CD4-positive, alpha-beta T cell (primary cell): ENCODE measurements at regions not wholly inside any gene's neighbourhood (a gene's known extent, or its start where the extent isn't known, plus 50 kb on each side); places are given as distances from the start of the nearest gene placed in this dataset.

Source experiments
- ATAC-seq: fragments of 200-7000 bp; cut with Tn5 transposase; one replicate; pipeline ENCODE4 v1.10.0; 2022; ENCODE audit warnings: mild to moderate bottlenecking; ENCODE audit not compliant: poor library complexity
- CTCF ChIA-PET: fragments of 350-600 bp; sonication (Branson Sonifier 250); formaldehyde crosslinking; loops from one replicate; lab custom pipeline; 2021; ENCODE audit warnings: antibody characterized with exemption, inconsistent platforms; lab: Charles Lee
- POLR2A ChIA-PET: fragments of 350-600 bp; sonication (Branson Sonifier 250); formaldehyde crosslinking; loops from one replicate; lab custom pipeline; 2021; ENCODE audit warnings: antibody characterized with exemption, inconsistent platforms; lab: Charles Lee
- DNase-seq, 14 experiments: peaks; one replicate each; pipeline ENCODE4 v3.0.0-alpha.2; 2013 to 2020; ENCODE audit warnings: mixed read lengths in 2 of 14
- H3K27ac ChIP-seq, 2 donors: one replicate each; pipeline versions ENCODE4 v1.5.1 to v1.7.0; 2013; ENCODE audit warnings: low read length in 2 of 2, low read depth in 1 of 2, mild to moderate bottlenecking in 1 of 2
- H3K27me3 ChIP-seq, 2 experiments: 1 replicate in 1 of 2; 2 replicates in 1 of 2; pipeline versions ENCODE4 v1.6.1 to v1.7.0; 2013; ENCODE audit warnings: low read length in 2 of 2, control low read depth in 1 of 2, mild to moderate bottlenecking in 1 of 2, moderate library complexity in 1 of 2; ENCODE audit not compliant: insufficient read depth in 2 of 2, control insufficient read depth in 1 of 2
- H3K36me3 ChIP-seq: one replicate; pipeline ENCODE4 v1.6.1; 2013; ENCODE audit warnings: low read length, control low read depth; ENCODE audit not compliant: insufficient read depth
- H3K4me1 ChIP-seq: one replicate; pipeline ENCODE4 v1.6.1; 2013; ENCODE audit warnings: low read length, control low read depth; ENCODE audit not compliant: insufficient read depth
- H3K4me3 ChIP-seq: one replicate; pipeline ENCODE4 v1.5.1; 2013; ENCODE audit warnings: mild to moderate bottlenecking, low read length, moderate library complexity
- H3K9me3 ChIP-seq, 2 experiments: 1 replicate in 1 of 2; 2 replicates in 1 of 2; pipeline versions ENCODE4 v1.6.1 to v1.7.0; 2013; ENCODE audit warnings: low read length in 2 of 2, mild to moderate bottlenecking in 2 of 2, control low read depth in 1 of 2, moderate library complexity in 1 of 2; ENCODE audit not compliant: control insufficient read depth in 1 of 2, insufficient read depth in 1 of 2
- H3K27ac Mint-ChIP-seq: one replicate; pipeline ENCODE4 v1.8.0; 2020; ENCODE audit warnings: mixed read lengths
- H3K27me3 Mint-ChIP-seq: one replicate; pipeline ENCODE4 v1.8.0; 2021; ENCODE audit warnings: mixed read lengths
- H3K36me3 Mint-ChIP-seq: one replicate; pipeline ENCODE4 v1.8.0; 2021; ENCODE audit warnings: low read depth, mixed read lengths
- H3K4me1 Mint-ChIP-seq: one replicate; pipeline ENCODE4 v1.8.0; 2021; ENCODE audit warnings: low read depth, mixed read lengths
- H3K4me3 Mint-ChIP-seq: one replicate; pipeline ENCODE4 v1.8.0; 2020; ENCODE audit warnings: mild to moderate bottlenecking, mixed read lengths
- H3K9me3 Mint-ChIP-seq: one replicate; pipeline ENCODE4 v1.8.0; 2020; ENCODE audit warnings: mixed read lengths
- intact Hi-C, 2 experiments: fragments of 100-400 bp; cut with DNase I in 1 of 2; cut with micrococcal nuclease in 1 of 2; formaldehyde crosslinking; loops; one replicate each; pipeline versions ENCODE4 v1.15.1 to v1.9.0; 2023 to 2025; cut with DNase I, micrococcal nuclease
- TF ChIP-seq, protein P1 (sequence below): fragments of 200-600 bp; IDR thresholded peaks from one replicate; pipeline ENCODE4 v1.8.0; 2022; ENCODE audit warnings: antibody characterized with exemption, mild to moderate bottlenecking

DNA sequence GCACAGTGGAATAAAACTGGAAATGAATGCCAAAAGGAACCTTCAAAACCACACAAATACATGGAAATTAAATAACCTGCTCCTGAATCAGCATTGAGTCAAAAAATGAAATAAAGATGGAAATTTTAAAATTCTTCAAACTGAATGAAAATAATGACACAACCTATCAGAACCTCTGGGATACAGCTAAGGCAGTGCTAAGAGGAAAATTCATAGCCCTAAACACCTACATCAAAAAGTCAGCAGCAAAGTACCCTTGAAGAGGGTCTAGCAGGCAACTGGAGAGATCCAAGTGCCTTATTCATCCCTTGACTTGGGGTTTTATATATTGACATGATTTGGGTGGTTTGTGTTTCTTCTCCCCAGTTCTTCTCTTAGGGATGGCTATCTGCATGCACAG is 294.1 kb downstream of the PMP22 start:
- no peak for ATAC-seq
- Histone ChIP-seq H3K4me3 (no peak overlapping the region), H3K36me3 (no peaks in the 10 kb centered on the region), H3K4me1 (no peaks in the 10 kb centered on the region), H3K27ac (no peak overlapping the region), H3K9me3 (peaks cover 3 to 10% of the 10 kb centered on the region in 2 experiments), H3K27me3 (peaks cover 12 to 13% of the 10 kb centered on the region in 2 experiments)
- H3K36me3 Mint-ChIP-seq = no peaks in the 10 kb centered on the region
- H3K27ac Mint-ChIP-seq = no peak overlapping the region
- peaks cover 17% of the 10 kb centered on the region for H3K27me3 Mint-ChIP-seq
- TF ChIP-seq, protein P1, sequence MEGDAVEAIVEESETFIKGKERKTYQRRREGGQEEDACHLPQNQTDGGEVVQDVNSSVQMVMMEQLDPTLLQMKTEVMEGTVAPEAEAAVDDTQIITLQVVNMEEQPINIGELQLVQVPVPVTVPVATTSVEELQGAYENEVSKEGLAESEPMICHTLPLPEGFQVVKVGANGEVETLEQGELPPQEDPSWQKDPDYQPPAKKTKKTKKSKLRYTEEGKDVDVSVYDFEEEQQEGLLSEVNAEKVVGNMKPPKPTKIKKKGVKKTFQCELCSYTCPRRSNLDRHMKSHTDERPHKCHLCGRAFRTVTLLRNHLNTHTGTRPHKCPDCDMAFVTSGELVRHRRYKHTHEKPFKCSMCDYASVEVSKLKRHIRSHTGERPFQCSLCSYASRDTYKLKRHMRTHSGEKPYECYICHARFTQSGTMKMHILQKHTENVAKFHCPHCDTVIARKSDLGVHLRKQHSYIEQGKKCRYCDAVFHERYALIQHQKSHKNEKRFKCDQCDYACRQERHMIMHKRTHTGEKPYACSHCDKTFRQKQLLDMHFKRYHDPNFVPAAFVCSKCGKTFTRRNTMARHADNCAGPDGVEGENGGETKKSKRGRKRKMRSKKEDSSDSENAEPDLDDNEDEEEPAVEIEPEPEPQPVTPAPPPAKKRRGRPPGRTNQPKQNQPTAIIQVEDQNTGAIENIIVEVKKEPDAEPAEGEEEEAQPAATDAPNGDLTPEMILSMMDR = no peak
- no peak for DNase-seq
- H3K4me3 Mint-ChIP-seq = no peak overlapping the region
- ChIA-PET POLR2A (no interaction called here), CTCF (no interaction called here)
- intact Hi-C loops = no loop called here
- no peaks in the 10 kb centered on the region for H3K4me1 Mint-ChIP-seq
- H3K9me3 Mint-ChIP-seq = peaks cover 8% of the 10 kb centered on the region

DNA sequence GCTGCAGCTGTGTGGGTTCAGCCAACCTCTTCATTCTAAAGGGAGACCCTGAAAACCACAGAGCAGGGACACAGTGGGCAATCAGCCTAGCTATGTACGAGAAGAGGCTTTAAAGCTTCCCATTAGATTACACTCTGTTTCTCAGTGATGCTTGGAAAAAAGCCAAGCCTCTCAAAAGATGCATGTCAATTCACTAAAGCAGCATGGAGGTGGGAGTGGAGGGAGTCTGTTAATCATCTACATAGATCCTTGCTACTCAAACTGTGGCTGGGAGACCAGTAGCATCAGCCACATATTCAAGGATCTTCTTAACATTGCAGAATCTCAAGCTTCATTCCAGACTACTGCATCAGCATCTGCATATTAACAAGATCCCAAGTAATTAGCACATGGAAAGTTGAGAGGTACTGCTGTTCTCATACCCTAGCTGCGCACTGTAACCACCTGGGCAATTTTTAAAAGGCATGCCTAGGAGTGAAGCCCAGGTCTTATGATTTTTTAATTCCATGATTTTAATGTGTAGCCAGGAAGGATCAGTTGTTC is 305.9 kb downstream of the PMP22 start:
- peaks cover 9% of the 10 kb centered on the region for H3K27me3 Mint-ChIP-seq
- no peaks in the 10 kb centered on the region for H3K4me1 Mint-ChIP-seq
- no peak overlapping the region for H3K4me3 Mint-ChIP-seq
- Histone ChIP-seq H3K36me3 (no peaks in the 10 kb centered on the region), H3K27ac (no peak overlapping the region), H3K27me3 (no peaks in the 10 kb centered on the region), H3K4me3 (no peak overlapping the region), H3K4me1 (no peaks in the 10 kb centered on the region), H3K9me3 (peaks cover 0 to 6% of the 10 kb centered on the region in 2 experiments)
- H3K27ac Mint-ChIP-seq = no peak overlapping the region
- ChIA-PET CTCF (no interaction called here), POLR2A (no interaction called here)
- no peak for DNase-seq
- no peaks in the 10 kb centered on the region for H3K36me3 Mint-ChIP-seq
- H3K9me3 Mint-ChIP-seq = peaks cover 5% of the 10 kb centered on the region
- ATAC-seq = no peak
- intact Hi-C loops = no loop called here
- TF ChIP-seq, protein P1 = no peak

DNA sequence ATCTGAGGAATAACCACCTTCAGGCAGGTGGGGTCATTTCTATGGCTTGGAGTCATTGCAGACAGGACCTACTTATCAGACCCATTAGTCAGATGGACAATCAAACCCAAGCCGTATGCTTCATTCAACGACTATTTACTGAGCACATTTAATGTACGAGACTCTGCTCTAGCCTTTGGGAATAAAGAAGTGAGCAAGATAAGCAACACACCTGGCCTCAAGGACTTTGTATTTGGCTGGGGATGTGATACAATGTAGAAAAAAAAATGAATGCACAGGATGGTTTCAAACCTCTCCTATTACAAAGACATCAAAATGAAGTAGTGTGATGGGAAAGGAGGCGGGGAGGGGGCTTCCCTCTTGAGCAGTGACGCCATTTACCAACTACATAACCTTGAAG is 311.7 kb downstream of the PMP22 start:
- Histone ChIP-seq H3K4me1 (no peaks in the 10 kb centered on the region), H3K36me3 (no peaks in the 10 kb centered on the region), H3K27me3 (peaks cover 0 to 2% of the 10 kb centered on the region in 2 experiments), H3K9me3 (peaks cover 0 to 6% of the 10 kb centered on the region in 2 experiments), H3K4me3 (no peak overlapping the region), H3K27ac (no peak overlapping the region)
- Mint-ChIP-seq H3K9me3 (peaks cover 6% of the 10 kb centered on the region), H3K27me3 (peaks cover 24% of the 10 kb centered on the region), H3K36me3 (no peaks in the 10 kb centered on the region), H3K4me3 (no peak overlapping the region), H3K27ac (no peak overlapping the region), H3K4me1 (no peaks in the 10 kb centered on the region)
- CTCF ChIA-PET = no interaction called here
- TF ChIP-seq, protein P1 = no peak
- intact Hi-C loops = no loop called here
- ATAC-seq (no peak), DNase-seq (no peak)
- POLR2A ChIA-PET = no interaction called here
